ENCODE measurements at regions not wholly inside any gene's neighbourhood (a gene's known extent, or its start where the extent isn't known, plus 50 kb on each side); places are given as distances from the start of the nearest gene placed in this dataset.

DNA sequence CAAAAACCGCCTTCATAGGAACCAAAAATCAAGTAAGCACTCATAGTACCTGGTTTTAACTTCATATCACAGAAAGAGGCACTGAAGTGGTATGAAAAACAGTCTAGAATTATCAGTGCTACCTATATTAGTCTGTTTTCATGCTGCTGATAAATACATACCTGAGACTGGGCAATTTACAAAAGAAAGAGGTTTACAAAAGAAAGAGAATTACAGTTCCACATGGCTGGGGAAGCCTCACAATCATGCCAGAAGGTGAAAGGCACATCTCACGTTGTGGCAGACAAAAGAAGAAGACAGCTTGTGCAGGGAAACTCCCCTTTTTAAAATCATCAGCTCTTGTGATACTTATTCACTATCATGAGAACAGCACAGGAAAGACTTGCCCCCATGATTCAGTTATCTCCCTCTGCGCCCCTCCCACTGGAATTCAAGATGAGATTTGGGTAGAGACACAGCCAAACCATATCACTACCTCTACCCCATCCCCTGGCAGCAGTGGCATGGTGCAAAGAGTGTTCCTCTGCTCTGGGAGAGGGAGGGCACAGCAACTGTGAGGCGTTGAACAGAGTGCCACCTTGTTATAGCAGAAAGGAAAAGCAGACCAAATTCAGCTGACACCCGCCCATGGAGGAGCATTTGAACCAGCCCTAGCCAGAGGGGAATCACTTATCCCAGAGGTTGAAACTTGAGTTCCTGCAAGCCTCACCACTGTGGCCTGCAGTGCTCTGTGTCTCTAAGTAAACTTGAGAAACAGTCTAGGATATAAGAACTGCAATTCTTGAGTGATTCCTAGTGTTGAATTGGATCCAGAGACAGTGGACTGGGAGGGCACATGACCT lies 61.9 kb upstream of the PTPRZ1 start:
- CTCF ChIA-PET: no interaction called here
- H3K27ac Mint-ChIP-seq: no peak overlapping the region
- Histone ChIP-seq H3K9me3 (no peaks in the 10 kb centered on the region), H3K4me1 (ENCODE audit: control insufficient read depth in 1 of 2, extremely low read depth in 1 of 2, insufficient read depth in 2 of 2, low read length in 2 of 2) (no peaks in the 10 kb centered on the region), H3K27ac (ENCODE audit: low read length) (no peak overlapping the region), H3K27me3 (replicated peaks in 1 of 2; ENCODE audit: control insufficient read depth in 2 of 2, extremely low read depth in 1 of 2, insufficient read depth in 2 of 2, low read length in 1 of 2) (no peaks in the 10 kb centered on the region), H3K4me3 (ENCODE audit: control insufficient read depth in 1 of 2, extremely low read depth in 1 of 2, low read length in 1 of 2) (no peak overlapping the region), H3K36me3 (ENCODE audit: control insufficient read depth in 2 of 2, extremely low read depth in 1 of 2, insufficient read depth in 1 of 2, low read length in 1 of 2) (no peaks in the 10 kb centered on the region)
- peaks cover 3 to 30% (median 13%) of the 10 kb centered on the region in 3 donors for H3K9me3 Mint-ChIP-seq
- 68% methylated on average over 2 of the region's 5 CpGs for WGBS (ENCODE audit: insufficient coverage)
- POLR2A ChIA-PET: no interaction called here
- ATAC-seq (replicated peaks in 1 of 4) (no peak), DNase-seq (no peak)
- no peaks in the 10 kb centered on the region for H3K36me3 Mint-ChIP-seq
- no peaks in the 10 kb centered on the region for H3K27me3 Mint-ChIP-seq
- no peaks in the 10 kb centered on the region for H3K4me1 Mint-ChIP-seq
- H3K4me3 Mint-ChIP-seq: no peak overlapping the region

DNA sequence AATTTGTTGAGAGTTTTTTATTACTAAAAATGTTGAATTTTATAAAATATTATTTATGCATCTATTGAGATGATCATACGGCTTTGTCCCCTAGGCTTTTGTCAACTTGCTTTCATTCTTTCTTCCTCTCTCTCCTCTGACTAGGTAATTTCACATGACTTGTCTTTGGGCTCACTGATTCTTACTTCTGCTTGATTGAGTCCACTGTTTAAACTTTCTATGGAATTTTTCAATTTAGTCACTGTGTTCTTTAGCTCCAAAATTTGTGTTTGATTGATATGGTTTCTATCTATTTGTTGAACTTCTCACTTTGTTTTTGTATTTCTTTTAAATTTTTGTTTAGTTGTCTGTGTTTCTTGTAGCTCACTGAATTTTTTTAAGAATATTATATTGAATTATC lies 65.9 kb upstream of the PTPRZ1 start:
- POLR2A ChIA-PET: no interaction called here
- no peak overlapping the region for H3K27ac ChIP-seq (ENCODE audit: low read length)
- DNase-seq: no peak

DNA sequence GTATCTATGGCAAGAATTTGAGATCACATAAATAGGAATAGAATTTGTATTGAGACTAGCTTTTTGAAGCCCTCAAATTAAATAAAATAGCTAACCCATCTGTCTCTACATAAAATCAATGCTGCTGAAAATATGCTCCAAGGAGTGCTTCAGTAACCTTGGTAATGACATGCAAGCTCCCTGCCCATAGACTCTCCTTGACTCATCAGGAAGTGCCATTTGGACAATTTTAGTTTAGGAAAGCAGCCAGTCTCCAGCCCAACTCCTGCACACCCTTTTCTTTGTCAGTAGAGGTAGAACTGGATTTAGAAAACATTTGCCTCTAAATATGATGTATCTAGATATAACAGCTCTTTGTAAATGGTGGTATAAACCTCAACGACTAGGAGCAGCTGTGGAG lies 69.9 kb upstream of the PTPRZ1 start:
- H3K36me3 Mint-ChIP-seq: no peaks in the 10 kb centered on the region
- no CpG with 5 or more reads among the region's 1 CpG for WGBS (ENCODE audit: insufficient coverage)
- Histone ChIP-seq H3K27me3 (replicated peaks in 1 of 2; ENCODE audit: control insufficient read depth in 2 of 2, extremely low read depth in 1 of 2, insufficient read depth in 2 of 2, low read length in 1 of 2) (no peaks in the 10 kb centered on the region), H3K4me1 (ENCODE audit: control insufficient read depth in 1 of 2, extremely low read depth in 1 of 2, insufficient read depth in 2 of 2, low read length in 2 of 2) (no peaks in the 10 kb centered on the region), H3K9me3 (no peaks in the 10 kb centered on the region), H3K4me3 (ENCODE audit: control insufficient read depth in 1 of 2, extremely low read depth in 1 of 2, low read length in 1 of 2) (no peak overlapping the region), H3K27ac (ENCODE audit: low read length) (no peak overlapping the region), H3K36me3 (ENCODE audit: control insufficient read depth in 2 of 2, extremely low read depth in 1 of 2, insufficient read depth in 1 of 2, low read length in 1 of 2) (no peaks in the 10 kb centered on the region)
- peaks cover 0 to 17% (median 6%) of the 10 kb centered on the region in 3 donors for H3K9me3 Mint-ChIP-seq
- CTCF ChIA-PET: no interaction called here
- DNase-seq: no peak
- no peaks in the 10 kb centered on the region for H3K27me3 Mint-ChIP-seq
- no peak overlapping the region for H3K4me3 Mint-ChIP-seq
- no peak for ATAC-seq (replicated peaks in 1 of 4)
- no peaks in the 10 kb centered on the region for H3K4me1 Mint-ChIP-seq
- POLR2A ChIA-PET: no interaction called here
- H3K27ac Mint-ChIP-seq: no peak overlapping the region

More for the DNA sequence above, 65.9 kb upstream of the PTPRZ1 start:
- no peak for ATAC-seq (replicated peaks in 1 of 4)
- H3K36me3 ChIP-seq (ENCODE audit: control insufficient read depth in 2 of 2, extremely low read depth in 1 of 2, insufficient read depth in 1 of 2, low read length in 1 of 2): no peaks in the 10 kb centered on the region
- Mint-ChIP-seq H3K36me3 (no peaks in the 10 kb centered on the region), H3K27me3 (no peaks in the 10 kb centered on the region), H3K27ac (no peak overlapping the region), H3K4me1 (no peaks in the 10 kb centered on the region), H3K9me3 (peaks cover 0 to 25% (median 13%) of the 10 kb centered on the region in 3 donors), H3K4me3 (no peak overlapping the region)
- H3K27me3 ChIP-seq (replicated peaks in 1 of 2; ENCODE audit: control insufficient read depth in 2 of 2, extremely low read depth in 1 of 2, insufficient read depth in 2 of 2, low read length in 1 of 2): no peaks in the 10 kb centered on the region
- WGBS (ENCODE audit: insufficient coverage): no CpG with 5 or more reads among the region's 1 CpG
- H3K4me3 ChIP-seq (ENCODE audit: control insufficient read depth in 1 of 2, extremely low read depth in 1 of 2, low read length in 1 of 2): no peak overlapping the region
- CTCF ChIA-PET: no interaction called here
- H3K9me3 ChIP-seq: no peaks in the 10 kb centered on the region
- no peaks in the 10 kb centered on the region for H3K4me1 ChIP-seq (ENCODE audit: control insufficient read depth in 1 of 2, extremely low read depth in 1 of 2, insufficient read depth in 2 of 2, low read length in 2 of 2)

DNA sequence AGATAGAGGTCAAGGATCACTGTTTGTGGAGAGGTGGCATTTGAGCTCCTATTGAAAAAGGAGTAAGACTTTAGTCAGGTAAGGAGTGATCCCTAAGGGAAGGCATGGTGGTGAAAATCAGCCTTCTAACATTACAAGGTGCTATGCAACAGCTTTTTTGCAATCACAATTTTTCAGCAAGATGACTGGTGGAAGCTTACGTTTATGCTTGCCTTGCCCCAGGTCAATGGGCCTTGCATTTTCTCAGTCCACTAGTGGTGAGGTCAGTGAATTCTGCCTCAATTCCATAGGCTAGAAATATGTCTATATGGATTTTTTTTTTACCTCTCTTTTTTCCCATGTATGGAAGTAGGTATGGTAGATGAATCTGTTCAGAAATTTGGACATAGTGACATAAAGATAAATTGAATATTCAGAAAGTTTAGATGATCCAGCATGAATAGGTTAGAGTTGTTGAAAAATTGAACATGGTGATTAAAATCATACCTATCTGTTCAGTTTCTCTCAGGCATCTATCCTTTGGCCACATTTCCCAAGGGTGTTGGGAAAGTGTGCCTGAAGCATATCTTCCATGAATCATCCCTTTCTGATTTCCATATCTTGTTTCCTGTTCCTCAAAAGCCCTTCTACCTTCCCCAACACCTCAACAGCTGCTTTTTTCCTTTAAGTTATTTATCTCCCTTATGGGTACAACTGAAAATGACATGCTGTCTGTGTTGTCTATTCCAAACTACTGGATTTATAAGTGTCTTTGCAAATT lies 71.9 kb upstream of the PTPRZ1 start:
- Mint-ChIP-seq H3K4me3 (no peak overlapping the region), H3K27me3 (no peaks in the 10 kb centered on the region), H3K9me3 (peaks cover 0 to 4% (median 0%) of the 10 kb centered on the region in 3 donors), H3K4me1 (no peaks in the 10 kb centered on the region), H3K36me3 (no peaks in the 10 kb centered on the region), H3K27ac (no peak overlapping the region)
- DNase-seq: no peak
- H3K4me3 ChIP-seq (ENCODE audit: control insufficient read depth in 1 of 2, extremely low read depth in 1 of 2, low read length in 1 of 2): no peak overlapping the region
- no peak for ATAC-seq (replicated peaks in 1 of 4)
- ChIA-PET CTCF (no interaction called here), POLR2A (no interaction called here)
- H3K36me3 ChIP-seq (ENCODE audit: control insufficient read depth in 2 of 2, extremely low read depth in 1 of 2, insufficient read depth in 1 of 2, low read length in 1 of 2): no peaks in the 10 kb centered on the region
- H3K27ac ChIP-seq (ENCODE audit: low read length): no peak overlapping the region
- H3K4me1 ChIP-seq (ENCODE audit: control insufficient read depth in 1 of 2, extremely low read depth in 1 of 2, insufficient read depth in 2 of 2, low read length in 2 of 2): no peaks in the 10 kb centered on the region
- no CpG with 5 or more reads among the region's 1 CpG for WGBS (ENCODE audit: insufficient coverage)
- no peaks in the 10 kb centered on the region for H3K9me3 ChIP-seq
- H3K27me3 ChIP-seq (replicated peaks in 1 of 2; ENCODE audit: control insufficient read depth in 2 of 2, extremely low read depth in 1 of 2, insufficient read depth in 2 of 2, low read length in 1 of 2): no peaks in the 10 kb centered on the region

DNA sequence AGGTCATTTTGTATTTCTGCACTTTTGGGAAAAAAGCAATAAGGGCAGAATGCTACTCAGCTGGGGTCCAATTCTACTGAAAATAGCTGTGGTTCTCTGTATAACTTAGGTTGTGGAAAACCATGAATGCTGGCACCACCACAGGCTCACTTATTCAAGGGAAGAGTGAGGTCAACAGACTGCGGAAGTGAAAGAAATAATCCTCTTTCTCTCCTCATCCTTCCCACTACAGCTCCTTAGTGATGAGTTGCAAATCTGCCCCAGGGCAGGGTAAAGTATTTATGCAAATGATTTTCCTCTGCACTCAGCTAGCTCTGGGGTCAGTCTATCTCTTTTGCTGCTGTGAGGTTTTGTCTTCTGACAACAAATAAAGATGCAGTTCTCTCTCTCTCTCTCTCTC lies 74.1 kb upstream of the PTPRZ1 start:
- CTCF ChIA-PET: no interaction called here
- Histone ChIP-seq H3K9me3 (no peaks in the 10 kb centered on the region), H3K36me3 (ENCODE audit: control insufficient read depth in 2 of 2, extremely low read depth in 1 of 2, insufficient read depth in 1 of 2, low read length in 1 of 2) (no peaks in the 10 kb centered on the region), H3K4me1 (ENCODE audit: control insufficient read depth in 1 of 2, extremely low read depth in 1 of 2, insufficient read depth in 2 of 2, low read length in 2 of 2) (no peaks in the 10 kb centered on the region), H3K27me3 (replicated peaks in 1 of 2; ENCODE audit: control insufficient read depth in 2 of 2, extremely low read depth in 1 of 2, insufficient read depth in 2 of 2, low read length in 1 of 2) (no peaks in the 10 kb centered on the region), H3K27ac (ENCODE audit: low read length) (no peak overlapping the region), H3K4me3 (ENCODE audit: control insufficient read depth in 1 of 2, extremely low read depth in 1 of 2, low read length in 1 of 2) (no peak overlapping the region)
- Mint-ChIP-seq H3K27ac (no peak overlapping the region), H3K4me3 (no peak overlapping the region), H3K4me1 (no peaks in the 10 kb centered on the region), H3K36me3 (no peaks in the 10 kb centered on the region), H3K27me3 (no peaks in the 10 kb centered on the region), H3K9me3 (peaks cover 0 to 3% (median 2%) of the 10 kb centered on the region in 3 donors)
- no CpG with 5 or more reads among the region's 1 CpG for WGBS (ENCODE audit: insufficient coverage)
- POLR2A ChIA-PET: no interaction called here
- no peak for DNase-seq
- ATAC-seq (replicated peaks in 1 of 4): no peak

DNA sequence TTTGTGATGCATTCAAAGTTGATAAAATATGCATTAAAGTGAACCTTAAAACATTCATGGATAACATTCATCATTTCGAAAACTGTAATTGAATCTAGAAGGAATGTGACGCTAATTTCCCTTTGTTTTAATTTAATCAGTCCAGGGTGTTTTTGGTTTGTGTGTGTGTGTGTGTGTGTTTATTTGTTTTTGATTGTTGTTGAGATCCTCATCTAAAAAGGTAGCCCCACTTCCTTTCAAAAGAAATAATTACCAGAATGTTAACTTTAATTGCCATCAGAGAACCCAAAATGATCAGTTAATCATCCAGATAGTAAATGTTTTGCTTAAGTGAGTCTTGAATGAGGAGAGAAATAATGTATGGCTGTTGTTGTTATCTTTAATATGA lies 74.5 kb upstream of the PTPRZ1 start:
- Histone ChIP-seq H3K9me3 (no peaks in the 10 kb centered on the region), H3K36me3 (ENCODE audit: control insufficient read depth in 2 of 2, extremely low read depth in 1 of 2, insufficient read depth in 1 of 2, low read length in 1 of 2) (no peaks in the 10 kb centered on the region), H3K4me3 (ENCODE audit: control insufficient read depth in 1 of 2, extremely low read depth in 1 of 2, low read length in 1 of 2) (no peak overlapping the region), H3K4me1 (ENCODE audit: control insufficient read depth in 1 of 2, extremely low read depth in 1 of 2, insufficient read depth in 2 of 2, low read length in 2 of 2) (no peaks in the 10 kb centered on the region), H3K27ac (ENCODE audit: low read length) (no peak overlapping the region), H3K27me3 (replicated peaks in 1 of 2; ENCODE audit: control insufficient read depth in 2 of 2, extremely low read depth in 1 of 2, insufficient read depth in 2 of 2, low read length in 1 of 2) (no peaks in the 10 kb centered on the region)
- H3K4me1 Mint-ChIP-seq: no peaks in the 10 kb centered on the region
- H3K36me3 Mint-ChIP-seq: no peaks in the 10 kb centered on the region
- H3K27ac Mint-ChIP-seq: no peak overlapping the region
- ATAC-seq (replicated peaks in 1 of 4): no peak
- no peak for DNase-seq
- H3K27me3 Mint-ChIP-seq: no peaks in the 10 kb centered on the region
- ChIA-PET CTCF (no interaction called here), POLR2A (no interaction called here)
- H3K4me3 Mint-ChIP-seq: no peak overlapping the region
- no CpG with 5 or more reads among the region's 2 CpGs for WGBS (ENCODE audit: insufficient coverage)
- H3K9me3 Mint-ChIP-seq: peaks cover 0 to 3% (median 2%) of the 10 kb centered on the region in 3 donors

Measured in T-cell (primary cell).